ENCODE measurements at regions not wholly inside any gene's neighbourhood (a gene's known extent, or its start where the extent isn't known, plus 50 kb on each side); places are given as distances from the start of the nearest gene placed in this dataset.

GRCh38 chr2:16268301-16269000, 328.1 kb downstream of the MYCN start:
- TF ChIP-seq PATZ1 (CRISPR knock-in tag; IDR thresholded peaks at IDR 0.05; ENCODE audit: borderline replicate concordance) = no peak
- TF ChIP-seq ZFP3 (CRISPR knock-in tag; IDR thresholded peaks at IDR 0.05) = no peak
- TF ChIP-seq ZNF565 (CRISPR knock-in tag; conservative IDR thresholded peaks at IDR 0.05; ENCODE audit: low read depth) = no peak
- TF ChIP-seq PPARA (CRISPR knock-in tag; IDR thresholded peaks at IDR 0.05; ENCODE audit: borderline replicate concordance) = no peak
- TF ChIP-seq GLIS3 (CRISPR knock-in tag; IDR thresholded peaks at IDR 0.05) = no peak
- TF ChIP-seq ZC3H10 (CRISPR knock-in tag; IDR thresholded peaks at IDR 0.05) = no peak
- no peak for TF ChIP-seq ZFP30 (CRISPR knock-in tag; IDR thresholded peaks at IDR 0.05)
- TF ChIP-seq ZNF70 (CRISPR knock-in tag; IDR thresholded peaks at IDR 0.05) = no peak
- no peak for TF ChIP-seq RARB (CRISPR knock-in tag; IDR thresholded peaks at IDR 0.05)
